ENCODE measurements at regions not wholly inside any gene's neighbourhood (a gene's known extent, or its start where the extent isn't known, plus 50 kb on each side); places are given as distances from the start of the nearest gene placed in this dataset.

- TF ChIP-seq POLR2AphosphoS5 (IDR thresholded peaks at IDR 0.05; ENCODE audit: borderline replicate concordance, low read depth, low read length) (no peak), EZH2 (IDR thresholded peaks at IDR 0.05) (no peak)
These were observed 55.1 kb upstream of the CLDN10 start for GRCh38 chr13:95497381-95497807.

Measured in SK-N-MC (cell line).